Esophagus squamous epithelium (tissue), 4 donors: ENCODE measurements at regions not wholly inside any gene's neighbourhood (a gene's known extent, or its start where the extent isn't known, plus 50 kb on each side); places are given as distances from the start of the nearest gene placed in this dataset.

Source experiments
- CTCF ChIP-seq, 6 experiments: fragments of 450-650 bp in 4 of 6; fragments of 200-600 bp in 2 of 6; sonication (generic) in 2 of 6; IDR thresholded peaks; one replicate each; pipeline ENCODE4 v1.5.1; 2016 to 2019; ENCODE audit warnings: antibody characterized with exemption in 6 of 6, mild to moderate bottlenecking in 4 of 6, moderate library complexity in 4 of 6
- POLR2A ChIP-seq, 4 donors: fragments of 450-650 bp; IDR thresholded peaks; one replicate each; pipeline ENCODE4 v1.6.1; 2017; ENCODE audit warnings: antibody characterized with exemption in 4 of 4, mild to moderate bottlenecking in 4 of 4, moderate library complexity in 3 of 4

DNA sequence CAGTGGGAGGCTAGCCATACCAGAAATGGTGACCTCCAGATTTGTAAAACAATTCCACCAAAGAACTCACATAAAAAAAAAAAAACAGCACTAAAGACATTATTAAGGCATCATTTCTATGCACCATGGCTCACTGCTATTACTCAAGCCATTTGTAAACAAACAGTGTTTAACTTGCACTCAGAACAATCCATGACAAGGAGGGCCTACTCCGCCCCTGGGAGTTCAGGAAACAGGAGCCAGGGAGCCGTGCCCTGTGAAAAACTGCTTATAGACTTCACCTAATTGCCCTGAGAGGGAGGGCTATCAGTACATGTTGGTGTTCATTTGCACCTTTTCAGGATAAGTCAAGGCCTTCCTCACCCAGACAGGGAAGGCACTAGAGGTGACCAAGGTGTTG lies 103.2 kb downstream of the ZNF429 start:
- TF ChIP-seq CTCF (IDR thresholded peaks at IDR 0.05), result no peak
- no peak for TF ChIP-seq POLR2A (IDR thresholded peaks at IDR 0.05)
